GM12874 (cell line): ENCODE measurements at regions not wholly inside any gene's neighbourhood (a gene's known extent, or its start where the extent isn't known, plus 50 kb on each side); places are given as distances from the start of the nearest gene placed in this dataset.

Experiments used
- CTCF ChIP-seq: IDR thresholded peaks from 2 replicates; pipeline ENCODE4 v1.5.1; 2011; ENCODE audit warnings: low read depth, mild to moderate bottlenecking, control low read depth, low read length, moderate library complexity; ENCODE audit not compliant: insufficient read depth

DNA sequence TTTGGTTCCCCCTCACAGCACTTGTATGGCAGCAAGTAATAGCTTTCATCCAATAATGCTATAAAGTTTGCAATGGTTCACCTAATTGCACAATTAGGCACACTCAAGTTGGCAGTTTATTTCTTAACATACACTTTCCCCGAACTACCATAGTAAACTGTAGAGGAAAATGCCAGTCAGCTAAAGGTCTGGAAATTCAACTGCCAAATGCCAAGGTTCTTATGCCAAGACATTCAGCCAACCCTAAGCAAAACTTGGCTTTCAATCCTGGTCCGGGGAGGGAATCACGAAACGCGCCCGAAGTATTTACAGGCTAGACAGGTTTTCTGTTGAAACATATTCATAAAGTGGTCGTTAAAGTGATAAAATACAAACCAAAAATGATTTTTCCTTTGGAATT lies 1512.4 kb upstream of the FLRT2 start:
- no peak for TF ChIP-seq CTCF

DNA sequence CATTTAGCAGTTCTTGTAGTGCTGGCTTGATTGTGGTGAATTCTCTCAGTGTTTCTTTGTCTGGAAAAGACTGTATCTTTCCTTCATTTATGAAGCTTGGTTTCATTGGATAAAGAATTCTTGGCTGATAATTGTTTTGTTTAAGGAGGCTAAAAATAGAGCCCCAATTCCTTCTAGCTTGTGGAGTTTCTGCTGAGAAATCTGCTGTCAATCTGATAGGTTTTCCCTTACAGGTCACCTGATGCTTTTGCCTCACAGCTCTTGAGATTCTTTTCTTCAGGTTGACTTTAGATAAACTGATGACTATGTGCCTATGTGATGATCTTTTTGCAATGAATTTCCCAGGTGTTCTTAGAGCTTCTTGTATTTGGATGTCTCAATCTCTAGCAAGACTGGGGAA lies 1508.5 kb upstream of the FLRT2 start:
- TF ChIP-seq CTCF: no peak

DNA sequence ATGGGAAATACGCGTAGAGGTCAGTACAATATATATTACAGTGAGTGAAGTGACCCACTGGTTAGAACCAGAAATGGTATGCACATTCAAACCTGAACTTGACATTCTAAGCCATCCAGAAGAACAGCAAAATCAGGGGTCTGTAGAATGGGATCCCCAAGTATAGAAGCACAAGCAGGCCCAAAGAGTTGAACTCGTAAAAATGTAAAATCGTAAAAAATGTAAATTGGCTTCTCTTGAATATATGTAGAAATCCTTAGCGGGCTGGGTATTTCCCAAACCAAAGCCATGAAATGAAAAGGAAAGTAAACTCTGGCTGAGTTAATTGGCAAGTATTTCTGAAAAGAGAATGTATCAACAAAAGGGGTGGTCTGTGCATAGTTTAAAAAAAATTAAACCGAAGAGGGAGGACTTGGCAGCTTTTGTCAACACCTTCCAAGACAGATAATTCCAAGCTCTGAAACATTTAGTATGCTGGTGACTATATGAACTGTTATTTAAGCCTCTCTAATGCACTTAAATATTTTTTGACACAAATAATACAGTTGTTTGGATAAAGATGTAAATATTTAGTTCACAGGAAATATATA lies 1505.6 kb upstream of the FLRT2 start:
- TF ChIP-seq CTCF: no peak

DNA sequence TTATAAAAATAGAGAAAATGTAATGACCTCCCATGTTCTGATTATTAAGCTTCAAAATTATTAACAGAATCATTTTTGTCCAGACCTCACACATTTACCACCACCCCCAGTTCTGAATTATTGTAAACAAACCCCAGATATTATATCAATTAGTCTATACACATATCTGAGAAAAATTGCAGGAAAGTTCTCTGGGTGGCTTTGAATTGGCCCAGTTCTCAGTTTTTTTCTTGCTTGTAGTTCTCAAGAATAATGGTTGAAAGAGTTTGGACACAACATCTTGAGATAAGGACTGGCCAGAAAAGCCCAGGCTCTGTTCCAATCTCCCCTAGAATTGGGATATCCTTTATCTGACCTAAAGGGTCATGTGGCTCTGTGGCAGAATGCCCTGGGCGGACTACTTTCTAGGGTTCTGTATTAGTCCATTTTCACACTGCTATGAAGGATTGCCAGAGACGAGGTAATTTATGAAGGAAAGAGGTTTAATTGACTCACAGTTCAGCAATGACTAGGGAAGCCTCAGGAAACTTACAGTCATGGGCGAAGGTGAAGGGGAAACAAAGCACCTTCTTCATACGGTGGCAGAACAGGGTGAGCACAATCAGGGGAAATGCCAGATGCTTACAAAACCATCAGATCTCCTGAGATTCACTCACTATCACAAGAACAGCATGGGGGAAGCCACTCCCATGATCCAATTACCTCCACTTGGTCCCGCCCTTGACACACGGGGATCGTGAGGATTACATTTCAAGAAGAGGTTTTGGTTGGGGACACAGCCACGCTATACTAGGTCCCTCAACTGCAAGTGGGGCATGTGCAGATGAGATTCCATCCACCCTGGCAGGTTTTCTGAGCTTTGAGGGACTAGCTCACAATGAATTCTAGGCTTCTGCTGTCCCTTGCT lies 1504.6 kb upstream of the FLRT2 start:
- no peak for TF ChIP-seq CTCF

DNA sequence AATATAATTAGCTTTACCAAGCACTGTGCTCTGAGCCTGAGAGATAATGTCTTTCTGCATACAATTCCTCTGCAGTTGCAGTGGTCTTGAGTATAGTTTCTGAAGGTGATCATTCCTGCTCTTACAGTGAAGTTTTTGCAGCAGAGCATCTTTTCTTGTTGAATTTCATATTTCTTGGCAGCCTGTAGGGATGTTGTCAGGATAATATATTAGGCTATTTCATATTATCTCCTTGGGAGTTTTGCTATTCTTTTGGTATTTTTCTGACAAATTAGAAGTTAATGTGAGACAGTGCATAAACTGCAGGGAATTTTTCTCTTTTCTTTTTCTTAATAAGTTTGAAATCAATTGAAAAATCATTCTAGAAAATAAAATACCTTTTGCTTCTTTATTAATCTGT lies 1502.6 kb upstream of the FLRT2 start:
- TF ChIP-seq CTCF: no peak

GRCh38 chr14:84028080-84028604 lies 1501.8 kb upstream of the FLRT2 start:
- no peak for TF ChIP-seq CTCF

DNA sequence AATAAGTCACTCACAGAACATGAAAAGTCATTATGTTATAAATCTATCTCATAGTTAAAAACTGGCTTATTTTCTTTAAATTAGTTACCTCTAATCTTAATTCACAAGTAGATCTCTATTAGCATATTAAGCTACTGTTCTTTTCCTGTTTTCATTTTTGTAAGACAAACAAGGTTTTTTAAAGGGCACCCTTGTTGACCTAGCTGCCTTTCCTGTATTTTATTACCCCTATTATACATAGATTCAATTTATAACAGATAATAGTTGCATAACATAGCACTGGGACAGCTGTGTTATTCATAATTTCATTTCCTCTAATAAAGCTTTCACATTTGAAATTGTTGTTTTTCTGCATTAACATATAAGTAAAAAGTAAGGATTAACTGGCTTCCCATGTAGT lies 1500.7 kb upstream of the FLRT2 start:
- no peak for TF ChIP-seq CTCF
